IPS-20b (cell line): ENCODE measurements at regions not wholly inside any gene's neighbourhood (a gene's known extent, or its start where the extent isn't known, plus 50 kb on each side); places are given as distances from the start of the nearest gene placed in this dataset.
"Not testable (repeated sequence)": the region's sequence is repeated elsewhere in the genome, so short reads cannot be mapped to it uniquely, and the experiment has no call there.

ENCODE experiments used
- H3K27ac ChIP-seq: one replicate; pipeline ENCODE4 v1.5.1; 2013; ENCODE audit warnings: low read length
- H3K27me3 ChIP-seq: 2 replicates; pipeline ENCODE4 v1.6.1; 2013; ENCODE audit warnings: mild to moderate bottlenecking, low read length, inconsistent platforms; ENCODE audit not compliant: insufficient read depth
- H3K36me3 ChIP-seq: 2 replicates; pipeline ENCODE4 v1.6.1; 2013; ENCODE audit warnings: low read depth, mild to moderate bottlenecking, inconsistent platforms, low read length, moderate library complexity; ENCODE audit not compliant: insufficient read depth
- H3K4me1 ChIP-seq: 2 replicates; pipeline ENCODE4 v1.6.1; 2013; ENCODE audit warnings: mild to moderate bottlenecking, control low read depth, inconsistent platforms, low read length, moderate library complexity; ENCODE audit not compliant: insufficient read depth
- H3K4me3 ChIP-seq: 2 replicates; pipeline ENCODE4 v1.5.1; 2013; ENCODE audit warnings: mild to moderate bottlenecking, low read length, inconsistent platforms
- H3K9ac ChIP-seq: 2 replicates; pipeline ENCODE4 v1.6.1; 2013; ENCODE audit warnings: low read depth, mild to moderate bottlenecking, inconsistent platforms, low read length, moderate library complexity
- H3K9me3 ChIP-seq: 2 replicates; pipeline ENCODE4 v1.6.1; 2013; ENCODE audit warnings: mild to moderate bottlenecking, low read depth, low read length, inconsistent platforms; ENCODE audit not compliant: insufficient read depth

DNA sequence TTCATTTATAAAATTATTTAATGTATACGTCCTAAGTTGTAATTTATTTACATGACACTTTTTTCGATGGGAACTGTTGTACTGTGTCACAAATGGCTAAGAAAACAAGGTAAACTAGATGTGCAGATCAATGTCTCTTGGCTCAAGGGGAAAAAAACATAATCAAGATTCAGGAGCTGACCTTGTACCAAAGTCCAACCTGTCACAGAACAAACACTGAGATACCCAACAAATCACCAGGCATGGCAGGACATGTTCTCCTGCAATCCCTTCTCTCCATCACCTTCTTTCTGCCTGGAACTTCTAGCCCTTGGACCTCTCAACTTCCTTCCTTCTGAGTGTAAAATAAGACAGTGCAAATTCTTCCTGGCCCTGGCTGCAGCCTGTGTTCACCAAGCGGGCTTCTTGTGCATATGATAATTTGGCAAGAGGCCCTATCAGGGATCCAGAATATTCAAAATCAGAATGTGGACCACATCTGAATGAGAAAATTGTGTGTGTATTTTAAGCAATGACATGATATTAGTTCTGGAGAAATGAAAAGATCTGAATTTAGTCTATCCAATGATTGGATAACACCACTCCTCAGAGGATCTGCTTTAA lies 445.9 kb downstream of the ZNF536 start:
- H3K27ac ChIP-seq: no peak overlapping the region
- no peak overlapping the region for H3K9ac ChIP-seq
- no peaks in the 10 kb centered on the region for H3K36me3 ChIP-seq

DNA sequence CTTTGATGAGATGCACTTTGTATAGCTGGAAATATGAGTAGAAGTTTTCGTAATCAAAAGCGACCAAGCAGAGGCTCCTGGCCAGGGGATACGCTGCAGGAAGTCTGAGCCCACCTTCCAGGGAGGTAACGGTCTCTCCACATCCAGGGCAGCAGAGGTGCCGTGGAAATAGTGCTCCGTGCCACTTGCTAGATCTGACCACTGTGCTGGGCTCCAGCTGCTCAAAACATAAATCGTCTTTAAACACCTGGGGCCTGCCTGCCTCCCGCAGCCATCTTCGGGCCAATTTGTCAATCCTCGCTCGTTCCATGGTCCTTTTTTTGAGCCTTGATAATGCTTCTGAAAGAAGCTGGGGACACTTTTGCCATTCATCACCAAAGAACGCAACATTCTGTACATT lies 445.0 kb downstream of the ZNF536 start:
- no peak overlapping the region for H3K4me3 ChIP-seq
- H3K27ac ChIP-seq: no peak overlapping the region
- H3K9me3 ChIP-seq: no peaks in the 10 kb centered on the region
- H3K4me1 ChIP-seq: no peaks in the 10 kb centered on the region
- no peaks in the 10 kb centered on the region for H3K36me3 ChIP-seq
- H3K27me3 ChIP-seq: no peaks in the 10 kb centered on the region
- no peak overlapping the region for H3K9ac ChIP-seq

More for the DNA sequence above, 445.9 kb downstream of the ZNF536 start:
- Histone ChIP-seq H3K4me3 (no peak overlapping the region), H3K4me1 (no peaks in the 10 kb centered on the region), H3K9me3 (no peaks in the 10 kb centered on the region), H3K27me3 (no peaks in the 10 kb centered on the region)

DNA sequence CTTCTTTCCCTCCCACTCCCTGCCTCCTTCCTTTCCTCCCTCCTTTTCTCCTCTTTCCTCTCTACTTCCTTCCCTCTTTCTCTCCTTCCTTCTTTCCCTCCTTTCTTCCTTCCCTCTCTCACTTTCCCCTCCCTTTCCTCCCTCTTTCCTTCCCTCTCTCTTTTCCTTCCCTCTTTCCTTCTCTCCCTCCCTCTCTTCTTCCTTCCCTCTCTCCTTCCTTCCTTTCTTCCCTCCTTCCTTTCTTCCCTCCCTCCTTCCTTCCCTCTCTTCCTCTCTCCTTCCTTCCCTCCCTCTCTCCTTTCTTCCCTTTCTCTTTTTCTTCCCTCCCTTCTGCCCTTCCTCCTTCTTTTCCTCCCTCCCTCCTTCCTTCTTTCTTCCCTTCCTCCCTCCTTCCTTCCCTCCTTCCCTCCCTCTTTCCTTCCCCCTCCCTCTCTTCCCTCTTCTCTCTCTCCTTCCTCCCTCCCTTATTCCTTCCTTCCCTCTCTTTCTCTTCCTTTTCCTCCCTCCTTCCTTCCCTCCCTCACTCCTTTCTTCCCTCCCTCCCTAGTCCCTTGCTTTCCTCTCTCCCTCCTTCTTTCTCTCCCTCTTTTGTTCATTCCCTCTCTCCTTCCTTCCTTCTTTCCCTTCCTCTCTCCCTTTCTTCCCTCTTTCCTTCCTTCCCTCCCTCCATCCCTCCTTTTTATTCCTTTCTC lies 443.9 kb downstream of the ZNF536 start:
- no peaks in the 10 kb centered on the region for H3K9me3 ChIP-seq
- H3K9ac ChIP-seq: no peak overlapping the region
- no peaks in the 10 kb centered on the region for H3K27me3 ChIP-seq
- H3K4me1 ChIP-seq: no peaks in the 10 kb centered on the region
- H3K36me3 ChIP-seq: no peaks in the 10 kb centered on the region
- H3K4me3 ChIP-seq: no peak overlapping the region
- H3K27ac ChIP-seq: no peak overlapping the region

DNA sequence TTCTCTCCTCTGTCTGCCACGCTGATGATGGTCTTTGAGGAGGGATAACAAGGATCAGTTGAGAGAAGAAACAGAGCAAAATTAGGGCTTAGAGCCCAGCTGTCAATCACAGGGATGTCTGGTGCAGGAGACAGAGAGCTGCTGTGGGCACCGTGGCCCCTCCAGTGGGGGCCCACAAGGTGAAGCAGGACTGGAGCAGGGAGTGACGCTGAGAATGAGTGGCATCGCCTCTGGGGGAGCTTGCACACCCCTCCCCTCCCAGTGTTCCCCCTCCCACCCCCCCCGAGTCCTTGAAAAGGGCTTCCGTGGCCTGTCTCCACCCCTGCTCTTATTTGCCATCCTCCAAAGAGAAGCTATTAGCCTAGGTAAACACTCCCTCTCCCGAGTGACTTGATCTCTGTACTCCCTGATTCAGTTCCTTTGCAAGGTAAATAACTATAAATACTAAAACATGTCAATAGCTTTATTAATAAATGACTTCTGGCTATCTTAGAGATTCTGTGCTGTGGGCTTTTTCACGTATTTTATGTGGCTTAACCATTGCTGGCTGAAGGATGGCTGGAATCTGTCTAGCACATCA lies 440.0 kb downstream of the ZNF536 start:
- H3K4me1 ChIP-seq: no peaks in the 10 kb centered on the region
- no peaks in the 10 kb centered on the region for H3K36me3 ChIP-seq
- H3K4me3 ChIP-seq: no peak overlapping the region

DNA sequence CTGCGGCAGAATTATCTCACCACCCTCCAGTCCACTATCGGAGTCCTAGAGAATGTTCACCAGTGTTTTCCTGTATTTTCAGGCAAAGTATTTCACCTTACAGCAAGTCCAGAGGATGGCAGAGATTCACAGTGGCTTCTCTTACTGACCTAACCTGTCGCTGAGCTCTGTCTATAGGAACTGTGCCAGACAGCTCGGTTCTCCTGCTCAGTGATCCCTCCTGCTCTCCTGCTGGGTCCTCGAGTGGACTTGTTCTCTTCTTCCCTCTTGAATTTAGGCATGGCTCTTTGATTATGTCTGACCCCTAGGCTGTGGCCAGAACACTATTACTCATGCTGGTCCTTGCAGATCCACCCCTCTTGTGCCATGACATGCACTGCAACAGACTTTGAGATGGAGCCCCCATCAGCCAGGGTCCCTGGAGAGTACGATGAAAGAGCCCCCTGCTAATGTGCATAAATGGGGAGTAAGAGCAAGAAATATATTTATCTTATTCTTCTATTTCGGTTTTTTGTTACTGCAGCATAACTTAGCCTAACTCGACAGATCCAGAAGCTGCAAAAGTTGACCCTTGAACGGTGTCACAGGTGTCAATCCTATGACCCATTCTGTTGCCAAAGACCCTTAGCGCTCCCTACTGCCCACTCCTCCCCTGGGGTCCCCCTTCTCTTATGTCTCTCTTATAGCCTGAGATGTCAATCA lies 439.4 kb downstream of the ZNF536 start:
- Histone ChIP-seq H3K4me1 (no peaks in the 10 kb centered on the region), H3K27ac (no peak overlapping the region), H3K4me3 (no peak overlapping the region), H3K27me3 (no peaks in the 10 kb centered on the region), H3K36me3 (no peaks in the 10 kb centered on the region), H3K9me3 (no peaks in the 10 kb centered on the region), H3K9ac (no peak overlapping the region)

More for the DNA sequence above, 440.0 kb downstream of the ZNF536 start:
- no peak overlapping the region for H3K9ac ChIP-seq
- no peak overlapping the region for H3K27ac ChIP-seq
- no peaks in the 10 kb centered on the region for H3K9me3 ChIP-seq
- H3K27me3 ChIP-seq: no peaks in the 10 kb centered on the region

DNA sequence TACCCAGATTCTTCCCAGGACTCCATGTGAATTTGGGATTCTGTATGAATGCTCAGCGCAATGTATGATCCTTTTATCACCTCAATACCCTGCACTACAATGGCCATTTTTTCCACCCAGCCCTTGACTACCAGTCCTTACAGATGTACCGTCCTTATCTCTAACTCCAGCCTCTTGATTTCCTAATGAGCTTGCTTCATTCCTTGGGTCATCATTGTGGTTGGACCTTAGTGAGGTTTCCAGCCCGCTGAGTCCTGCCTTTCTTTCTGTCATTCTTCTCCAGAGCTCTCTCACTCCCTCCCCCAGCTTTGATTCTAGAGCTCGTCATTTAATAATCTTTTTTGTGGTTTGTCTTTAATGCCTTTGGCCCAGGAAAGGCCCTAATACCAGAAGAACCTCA lies 438.5 kb downstream of the ZNF536 start:
- Histone ChIP-seq H3K4me3 (no peak overlapping the region), H3K4me1 (no peaks in the 10 kb centered on the region; the same call in 1 of the 2 replicates), H3K36me3 (no peaks in the 10 kb centered on the region)

DNA sequence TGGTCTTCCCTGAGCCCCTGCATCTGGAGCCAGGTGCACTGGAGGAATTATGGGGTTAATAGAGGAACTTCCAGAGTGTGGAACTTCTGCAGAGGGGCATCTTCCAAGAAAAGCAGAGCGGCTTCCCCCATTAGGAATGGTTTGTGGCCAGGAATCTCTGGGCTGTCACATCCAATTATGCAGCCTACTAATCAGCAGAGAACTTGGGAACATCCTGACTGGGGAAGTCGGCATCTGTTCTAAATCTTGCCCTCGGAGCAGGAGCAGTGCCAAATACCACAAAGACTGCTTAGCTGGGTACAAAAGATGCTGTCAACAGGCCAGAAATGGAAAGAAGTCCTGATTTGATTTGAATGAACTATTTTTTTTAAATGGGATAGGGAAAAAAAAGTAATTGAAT lies 435.1 kb downstream of the ZNF536 start:
- Histone ChIP-seq H3K27me3 (no peaks in the 10 kb centered on the region), H3K9me3 (no peaks in the 10 kb centered on the region), H3K36me3 (no peaks in the 10 kb centered on the region), H3K9ac (no peak overlapping the region), H3K4me3 (no peak overlapping the region), H3K4me1 (peaks cover 12% of the 10 kb centered on the region; the same call in 1 of the 2 replicates), H3K27ac (no peak overlapping the region)

More for the DNA sequence above, 438.5 kb downstream of the ZNF536 start:
- Histone ChIP-seq H3K9ac (no peak overlapping the region), H3K27me3 (no peaks in the 10 kb centered on the region), H3K27ac (no peak overlapping the region), H3K9me3 (no peaks in the 10 kb centered on the region)

DNA sequence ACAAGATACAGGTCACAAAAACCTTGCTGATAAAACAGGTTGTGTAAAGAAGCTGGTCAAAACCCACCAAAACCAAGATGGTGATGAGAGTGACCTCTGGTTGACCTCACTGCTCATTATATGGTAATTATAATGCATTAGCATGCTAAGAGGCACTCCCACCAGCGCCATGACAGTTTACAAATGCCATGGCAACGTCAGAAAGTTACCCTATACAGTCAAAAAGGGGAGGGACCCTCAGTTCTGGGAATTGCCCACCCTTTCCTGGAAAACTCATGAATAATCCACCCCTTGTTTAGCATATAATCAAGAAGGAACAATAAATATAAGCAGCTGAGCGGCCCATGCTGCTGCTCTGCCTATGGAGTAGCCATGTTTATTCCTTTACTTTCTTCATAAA lies 434.1 kb downstream of the ZNF536 start:
- no peak overlapping the region for H3K9ac ChIP-seq
- H3K27ac ChIP-seq: no peak overlapping the region
- H3K4me3 ChIP-seq: no peak overlapping the region
- no peaks in the 10 kb centered on the region for H3K9me3 ChIP-seq
- H3K4me1 ChIP-seq: peaks cover 12% of the 10 kb centered on the region; the same call in 1 of the 2 replicates
- H3K27me3 ChIP-seq: no peaks in the 10 kb centered on the region
- H3K36me3 ChIP-seq: no peaks in the 10 kb centered on the region

DNA sequence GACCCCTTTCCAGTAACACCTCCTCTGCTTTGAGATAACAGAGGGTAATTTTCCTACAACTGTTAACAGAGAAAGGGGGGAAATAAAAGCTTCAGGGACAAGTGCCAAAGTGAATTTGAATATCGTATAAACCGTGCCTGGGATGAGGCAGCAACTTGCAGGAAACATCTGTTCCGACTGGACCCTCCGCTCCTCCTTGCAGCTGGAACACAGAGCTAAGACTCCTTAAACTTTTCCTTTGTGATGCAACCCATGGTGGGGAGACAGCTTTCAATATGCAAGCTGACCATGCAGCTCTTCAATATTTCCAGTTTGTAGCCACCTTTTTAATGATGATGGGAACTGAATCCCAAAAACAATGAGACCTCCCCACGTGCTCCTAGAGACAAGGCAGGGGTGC lies 432.6 kb downstream of the ZNF536 start:
- no peak overlapping the region for H3K4me3 ChIP-seq

DNA sequence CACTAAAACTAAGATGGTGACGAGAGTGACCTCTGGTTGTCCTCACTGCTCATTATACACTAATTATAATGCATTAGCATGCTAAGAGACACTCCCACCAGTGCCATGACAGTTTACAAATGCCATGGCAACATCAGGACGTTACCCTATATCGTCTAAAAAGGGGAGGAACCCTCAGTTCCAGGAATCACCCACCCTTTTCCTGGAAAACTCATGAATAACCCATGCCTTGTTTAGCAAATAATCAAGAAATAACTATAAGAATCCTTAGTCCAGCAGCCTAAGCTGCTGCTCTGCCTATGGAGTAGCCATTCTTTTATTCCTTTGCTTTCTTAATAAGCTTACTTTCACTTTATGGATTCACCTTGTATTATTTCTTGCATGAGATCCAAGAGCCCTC lies 432.1 kb downstream of the ZNF536 start:
- not testable (repeated sequence) for H3K27ac ChIP-seq, H3K9ac ChIP-seq, H3K9me3 ChIP-seq, H3K36me3 ChIP-seq, H3K4me3 ChIP-seq, H3K27me3 ChIP-seq
- peaks cover 12% of the 10 kb centered on the region; the same call in 1 of the 2 replicates for H3K4me1 ChIP-seq

More for the DNA sequence above, 432.6 kb downstream of the ZNF536 start:
- Histone ChIP-seq H3K9me3 (no peaks in the 10 kb centered on the region), H3K9ac (no peak overlapping the region), H3K27me3 (peaks cover 4% of the 10 kb centered on the region), H3K36me3 (no peaks in the 10 kb centered on the region), H3K27ac (no peak overlapping the region), H3K4me1 (peaks cover 12% of the 10 kb centered on the region; the same call in 1 of the 2 replicates)

DNA sequence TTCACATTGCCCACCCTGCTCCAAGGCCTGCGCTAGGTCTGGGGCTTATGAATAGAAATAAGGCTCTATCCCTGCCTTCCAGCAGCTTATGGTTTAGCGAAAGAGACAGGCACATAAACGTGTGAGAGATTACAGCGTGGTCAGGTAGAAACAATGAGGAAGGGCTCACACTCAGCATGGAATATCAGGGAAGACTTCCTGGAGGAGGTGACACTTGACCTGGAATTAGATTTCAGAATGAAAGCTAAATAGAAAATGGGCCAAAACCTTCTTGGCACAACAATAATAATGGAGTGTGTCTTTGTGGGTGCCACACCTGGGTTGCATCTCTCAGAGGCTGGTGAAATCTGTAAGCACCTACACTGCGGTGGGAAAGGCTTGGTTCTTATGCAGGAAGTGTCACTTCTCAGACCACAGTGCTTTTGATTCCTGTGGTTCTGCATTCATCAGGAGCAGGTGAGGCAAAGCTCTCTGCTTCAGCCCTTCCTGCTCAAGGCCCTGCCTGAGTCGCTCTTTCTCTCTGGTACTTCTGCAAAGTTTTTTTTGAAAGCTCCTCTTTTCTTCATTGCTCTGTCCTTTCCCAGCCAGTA lies 430.3 kb downstream of the ZNF536 start:
- Histone ChIP-seq H3K4me3 (no peak overlapping the region), H3K9ac (no peak overlapping the region), H3K27ac (no peak overlapping the region), H3K27me3 (peaks cover 13% of the 10 kb centered on the region), H3K9me3 (no peaks in the 10 kb centered on the region), H3K4me1 (peaks cover 12% of the 10 kb centered on the region; the same call in 1 of the 2 replicates), H3K36me3 (no peaks in the 10 kb centered on the region)
